22Rv1 (cell line): ENCODE measurements at regions not wholly inside any gene's neighbourhood (a gene's known extent, or its start where the extent isn't known, plus 50 kb on each side); places are given as distances from the start of the nearest gene placed in this dataset.

ENCODE experiments used
- CTCF ChIP-seq: fragments of 450-650 bp; IDR thresholded peaks from 2 replicates; pipeline ENCODE4 v1.5.1; 2017; ENCODE audit warnings: mild to moderate bottlenecking
- ZFX ChIP-seq: fragments of 450-650 bp; IDR thresholded peaks from 2 replicates; pipeline ENCODE4 v1.6.1; 2017; ENCODE audit warnings: antibody characterized with exemption, borderline replicate concordance

DNA sequence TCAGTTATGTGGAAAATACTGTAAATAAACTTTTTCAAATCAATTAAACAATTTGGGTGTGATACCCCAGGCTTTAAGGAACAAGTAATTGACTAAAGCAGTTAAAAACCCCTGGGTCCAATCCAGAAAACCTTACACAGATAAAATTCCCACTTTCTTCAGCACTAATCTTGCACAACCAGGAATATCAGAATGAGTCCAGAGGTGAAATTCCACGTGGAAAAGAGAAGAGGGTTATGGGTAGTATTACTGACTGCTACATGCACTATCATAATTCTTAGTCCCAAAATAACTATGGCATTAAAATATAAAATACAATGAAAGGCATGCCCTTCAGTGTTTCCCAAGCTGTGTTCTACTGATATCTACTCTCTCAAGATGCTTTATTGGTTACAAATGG lies 135.7 kb upstream of the STEAP4 start:
- no peak for TF ChIP-seq CTCF
- no peak for TF ChIP-seq ZFX
